ENCODE measurements at regions not wholly inside any gene's neighbourhood (a gene's known extent, or its start where the extent isn't known, plus 50 kb on each side); places are given as distances from the start of the nearest gene placed in this dataset.

DNA sequence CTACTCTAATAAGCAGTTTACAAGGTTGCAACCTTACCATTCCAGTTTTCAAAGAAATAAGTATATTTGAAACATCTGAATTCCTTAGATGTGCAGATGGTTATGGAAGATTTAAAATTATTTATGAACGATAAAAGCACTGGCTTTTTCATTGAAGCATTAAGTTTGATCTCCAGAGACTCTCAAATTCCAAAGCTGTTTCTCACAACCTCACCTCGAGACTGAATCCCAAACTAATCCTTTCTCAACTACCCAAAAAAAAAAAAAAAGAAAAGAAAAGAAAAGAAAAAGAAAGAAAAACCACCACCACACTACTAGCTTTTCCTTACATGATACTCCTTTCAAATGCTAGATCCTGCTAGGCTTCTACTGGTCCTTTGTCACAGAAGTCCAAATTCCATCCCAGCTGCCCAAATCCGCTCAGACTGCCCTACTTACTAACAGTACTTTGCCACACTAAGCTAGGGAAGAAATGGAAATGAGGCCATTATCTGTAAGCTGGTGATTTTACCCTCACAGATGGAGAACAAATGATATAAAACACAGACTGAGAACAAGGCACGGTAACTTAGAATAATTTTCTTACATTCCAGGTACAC, 100.6 kb upstream of the CDK1 start:
- in situ Hi-C loops (cut with MboI; ENCODE audit: low sequenced_read_pairs, unreplicated experiment): no loop called here
- TF ChIP-seq, protein P1, sequence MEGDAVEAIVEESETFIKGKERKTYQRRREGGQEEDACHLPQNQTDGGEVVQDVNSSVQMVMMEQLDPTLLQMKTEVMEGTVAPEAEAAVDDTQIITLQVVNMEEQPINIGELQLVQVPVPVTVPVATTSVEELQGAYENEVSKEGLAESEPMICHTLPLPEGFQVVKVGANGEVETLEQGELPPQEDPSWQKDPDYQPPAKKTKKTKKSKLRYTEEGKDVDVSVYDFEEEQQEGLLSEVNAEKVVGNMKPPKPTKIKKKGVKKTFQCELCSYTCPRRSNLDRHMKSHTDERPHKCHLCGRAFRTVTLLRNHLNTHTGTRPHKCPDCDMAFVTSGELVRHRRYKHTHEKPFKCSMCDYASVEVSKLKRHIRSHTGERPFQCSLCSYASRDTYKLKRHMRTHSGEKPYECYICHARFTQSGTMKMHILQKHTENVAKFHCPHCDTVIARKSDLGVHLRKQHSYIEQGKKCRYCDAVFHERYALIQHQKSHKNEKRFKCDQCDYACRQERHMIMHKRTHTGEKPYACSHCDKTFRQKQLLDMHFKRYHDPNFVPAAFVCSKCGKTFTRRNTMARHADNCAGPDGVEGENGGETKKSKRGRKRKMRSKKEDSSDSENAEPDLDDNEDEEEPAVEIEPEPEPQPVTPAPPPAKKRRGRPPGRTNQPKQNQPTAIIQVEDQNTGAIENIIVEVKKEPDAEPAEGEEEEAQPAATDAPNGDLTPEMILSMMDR (IDR thresholded peaks at IDR 0.05; ENCODE audit: borderline replicate concordance, control extremely low read depth, extremely low read depth, insufficient read depth, missing control alignments): no peak
- DNase-seq (ENCODE audit: low spot score): no peak

DNA sequence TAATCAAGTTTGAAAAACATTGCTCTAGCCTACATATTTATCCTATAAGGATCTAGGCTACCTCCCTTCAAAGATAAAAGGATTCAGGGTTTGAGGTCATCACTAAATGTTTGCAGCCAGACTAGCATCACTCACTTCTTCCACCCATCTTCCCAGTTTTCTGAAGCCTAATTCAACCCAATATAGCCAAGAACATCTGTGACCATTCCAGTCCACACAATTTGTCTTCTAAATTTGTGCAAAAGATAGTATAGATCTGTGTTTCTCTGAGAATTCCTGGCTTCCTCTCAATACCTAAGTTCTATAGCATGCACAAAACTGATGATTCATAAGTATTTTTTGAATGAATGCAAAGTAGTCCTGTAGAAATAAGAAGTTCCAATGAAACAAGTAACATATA, 103.0 kb upstream of the CDK1 start:
- DNase-seq (ENCODE audit: low spot score): no peak
- in situ Hi-C loops (cut with MboI; ENCODE audit: low sequenced_read_pairs, unreplicated experiment): no loop called here
- TF ChIP-seq, protein P1 (IDR thresholded peaks at IDR 0.05; ENCODE audit: borderline replicate concordance, control extremely low read depth, extremely low read depth, insufficient read depth, missing control alignments): no peak

DNA sequence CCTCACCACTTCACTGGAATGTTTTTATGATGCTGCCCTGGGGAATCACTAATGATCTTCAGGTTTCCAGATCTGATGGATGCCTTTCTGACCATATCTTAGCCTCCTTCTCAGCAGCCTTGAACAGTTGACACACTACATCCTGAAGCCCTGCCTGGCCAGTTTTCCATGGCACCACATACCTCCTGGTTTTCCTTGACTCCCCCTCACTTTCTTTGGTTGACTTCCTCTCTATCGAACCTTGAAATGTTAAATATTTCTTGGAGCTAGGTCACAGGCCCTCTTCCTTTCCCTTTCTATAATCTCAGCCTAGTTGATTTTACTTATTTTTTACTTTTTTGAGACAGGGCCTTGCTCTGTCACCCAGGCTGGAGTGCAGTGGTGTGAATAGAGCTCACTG, 108.8 kb upstream of the CDK1 start:
- TF ChIP-seq, protein P1 (IDR thresholded peaks at IDR 0.05; ENCODE audit: borderline replicate concordance, control extremely low read depth, extremely low read depth, insufficient read depth, missing control alignments): no peak
- no peak for DNase-seq (ENCODE audit: low spot score)
- in situ Hi-C loops (cut with MboI; ENCODE audit: low sequenced_read_pairs, unreplicated experiment): no loop called here

DNA sequence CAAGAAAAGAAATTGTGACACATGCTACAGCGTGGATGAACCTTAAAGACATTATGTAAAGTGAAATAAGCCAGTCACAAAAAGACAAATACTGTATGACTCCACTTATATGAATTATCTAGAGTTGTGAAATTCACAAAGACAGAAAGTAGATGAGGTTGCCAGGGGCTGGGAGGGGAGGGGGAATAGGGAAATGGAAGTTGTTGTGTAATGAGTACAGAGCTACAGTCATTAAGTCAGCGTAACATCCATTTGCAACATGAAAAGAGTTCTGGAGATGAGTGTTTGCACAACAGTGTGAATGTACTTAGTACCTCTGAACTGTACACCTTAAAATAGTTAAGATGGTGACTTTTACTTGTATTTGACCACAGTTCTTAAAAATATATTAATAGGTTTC, 112.1 kb upstream of the CDK1 start:
- in situ Hi-C loops (cut with MboI; ENCODE audit: low sequenced_read_pairs, unreplicated experiment): no loop called here
- TF ChIP-seq, protein P1 (IDR thresholded peaks at IDR 0.05; ENCODE audit: borderline replicate concordance, control extremely low read depth, extremely low read depth, insufficient read depth, missing control alignments): no peak
- no peak for DNase-seq (ENCODE audit: low spot score)

DNA sequence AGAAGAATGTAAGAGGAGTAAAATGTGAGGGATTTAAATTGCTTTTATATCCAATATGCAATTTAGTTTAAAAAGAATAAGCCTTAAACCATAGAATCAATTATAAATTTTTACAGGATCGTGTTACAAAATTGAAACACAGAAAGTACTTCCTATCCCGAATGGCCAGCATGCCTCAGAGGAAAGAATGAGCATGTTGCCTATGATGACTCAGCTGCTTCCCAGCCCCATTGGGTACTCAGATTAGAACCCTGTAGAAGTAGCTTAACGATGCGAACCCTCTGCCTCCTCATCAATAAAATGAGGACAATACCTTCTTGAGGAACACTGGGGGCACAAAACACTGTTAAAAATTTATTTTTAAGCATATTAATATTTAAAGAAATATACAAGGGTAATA, 113.4 kb upstream of the CDK1 start:
- no peak for DNase-seq (ENCODE audit: low spot score)
- in situ Hi-C loops (cut with MboI; ENCODE audit: low sequenced_read_pairs, unreplicated experiment): no loop called here
- TF ChIP-seq, protein P1 (IDR thresholded peaks at IDR 0.05; ENCODE audit: borderline replicate concordance, control extremely low read depth, extremely low read depth, insufficient read depth, missing control alignments): no peak

DNA sequence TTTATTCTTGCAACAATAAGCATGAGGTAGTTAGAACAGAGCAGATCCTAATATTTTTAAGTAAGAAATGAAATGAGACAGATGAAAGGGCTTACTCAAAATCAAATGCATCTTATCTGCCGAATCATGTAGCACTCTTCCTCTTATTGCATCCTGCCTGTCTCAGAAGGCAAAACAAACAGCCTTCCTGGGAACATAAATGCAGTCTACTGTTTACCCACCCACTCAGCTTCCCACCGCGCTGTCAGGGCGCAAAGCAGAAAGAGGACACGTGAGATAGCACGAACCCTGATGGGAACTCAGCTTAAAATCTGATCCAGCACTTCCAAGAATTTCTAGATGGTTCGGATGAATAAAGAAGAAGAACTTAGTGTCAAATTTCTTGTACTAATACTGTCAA, 114.4 kb upstream of the CDK1 start:
- in situ Hi-C loops (cut with MboI; ENCODE audit: low sequenced_read_pairs, unreplicated experiment): no loop called here
- TF ChIP-seq, protein P1 (IDR thresholded peaks at IDR 0.05; ENCODE audit: borderline replicate concordance, control extremely low read depth, extremely low read depth, insufficient read depth, missing control alignments): no peak
- no peak for DNase-seq (ENCODE audit: low spot score)
